EH (cell line): ENCODE measurements at regions not wholly inside any gene's neighbourhood (a gene's known extent, or its start where the extent isn't known, plus 50 kb on each side); places are given as distances from the start of the nearest gene placed in this dataset.
"Not testable (repeated sequence)": the region's sequence is repeated elsewhere in the genome, so short reads cannot be mapped to it uniquely, and the experiment has no call there.

Source experiments
- DNase-seq: peaks from one replicate; pipeline ENCODE4 v3.0.0-alpha.2; 2015; ENCODE audit warnings: low read depth

DNA sequence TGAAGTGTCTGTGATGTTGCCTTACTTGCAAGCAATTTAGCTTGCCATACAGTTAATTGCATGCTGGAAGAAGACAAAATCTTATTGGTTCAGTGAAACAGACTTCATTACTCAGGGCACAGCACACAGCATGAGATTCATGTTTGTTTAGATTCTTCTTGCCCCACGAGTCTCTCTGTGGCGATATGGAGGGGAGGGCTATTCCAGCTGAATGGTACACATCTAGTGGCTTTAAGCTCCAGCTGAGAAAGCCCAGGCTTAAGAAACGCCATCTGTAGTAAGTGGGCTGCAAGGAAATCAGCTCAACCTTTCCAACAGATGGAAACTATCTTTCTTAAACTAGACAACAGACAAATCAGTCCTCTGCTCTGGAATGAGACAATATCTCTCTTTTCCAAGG, 1022.0 kb downstream of the NCAM2 start:
- DNase-seq: no peak

DNA sequence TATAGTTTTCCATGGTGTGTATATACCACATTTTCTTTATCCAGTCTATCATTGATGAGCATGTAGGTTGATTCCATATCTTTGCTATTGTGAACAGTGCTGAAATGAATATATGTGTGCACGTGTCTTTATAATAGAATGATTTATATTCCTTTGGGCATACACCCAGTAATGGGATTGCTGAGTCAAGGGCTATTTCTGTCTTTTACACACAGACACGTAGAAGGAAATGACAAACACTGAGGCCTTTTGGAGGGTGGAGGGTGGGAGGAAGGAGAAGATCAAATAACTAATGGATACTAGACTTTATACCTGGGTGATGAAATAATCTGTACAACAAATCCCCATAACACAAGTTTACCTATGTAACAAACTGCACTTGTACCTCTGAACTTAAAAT, 1025.7 kb downstream of the NCAM2 start:
- DNase-seq: not testable (repeated sequence)

DNA sequence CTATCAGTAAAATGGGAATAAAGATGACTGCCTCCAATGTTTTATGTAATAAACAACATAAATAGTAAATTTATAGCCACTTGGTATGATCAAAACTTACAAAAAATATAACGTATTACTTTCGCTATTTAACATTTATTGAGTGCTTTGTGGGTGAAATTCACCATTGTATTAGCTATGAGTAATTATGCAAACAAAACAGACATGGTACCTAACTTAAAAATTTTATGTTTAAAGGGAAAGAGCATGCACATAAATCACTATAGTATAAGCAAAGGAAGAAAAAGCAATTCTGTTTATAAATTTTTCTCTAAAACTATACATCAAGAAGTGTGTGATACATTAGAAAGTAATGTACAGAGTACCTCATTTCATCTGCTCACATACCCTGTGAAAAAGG, 1046.2 kb downstream of the NCAM2 start:
- no peak for DNase-seq

DNA sequence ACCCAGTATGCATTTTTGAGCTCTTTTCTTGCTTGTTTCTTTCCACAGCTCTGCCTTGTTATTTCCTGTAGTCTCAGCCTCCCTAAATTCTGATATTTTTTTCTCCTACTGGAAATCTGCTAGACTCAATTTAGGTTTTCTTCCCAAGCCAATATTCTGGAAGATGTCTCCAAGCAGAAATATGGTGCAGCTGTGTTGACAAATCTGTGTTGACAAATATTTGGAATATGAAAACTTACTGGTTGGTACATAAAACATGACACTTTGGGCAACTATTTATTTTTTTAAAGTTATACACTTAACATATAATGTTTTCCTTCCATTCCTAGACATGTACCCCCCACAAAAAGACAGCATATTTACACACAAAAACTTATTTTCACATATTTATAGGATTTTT, 1048.4 kb downstream of the NCAM2 start:
- no peak for DNase-seq

DNA sequence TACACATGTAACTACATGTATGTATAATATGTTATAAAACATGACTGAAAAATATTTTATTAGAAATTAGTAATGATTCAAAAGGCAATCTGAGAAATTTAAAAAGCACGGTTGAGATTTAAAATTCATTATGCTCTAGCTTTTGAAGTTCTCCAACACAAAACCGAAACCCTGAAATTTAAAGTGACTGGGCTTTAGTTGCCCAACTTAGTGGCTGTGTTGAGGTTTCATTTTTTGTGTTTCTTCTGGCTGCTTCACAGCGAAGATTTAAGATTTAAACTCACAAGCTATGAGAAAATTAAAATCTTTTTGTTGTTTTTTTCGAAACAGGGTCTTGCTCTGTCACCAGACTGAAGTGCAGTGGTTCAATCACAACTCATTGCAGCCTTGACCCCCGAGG, 1058.7 kb downstream of the NCAM2 start:
- DNase-seq: no peak

DNA sequence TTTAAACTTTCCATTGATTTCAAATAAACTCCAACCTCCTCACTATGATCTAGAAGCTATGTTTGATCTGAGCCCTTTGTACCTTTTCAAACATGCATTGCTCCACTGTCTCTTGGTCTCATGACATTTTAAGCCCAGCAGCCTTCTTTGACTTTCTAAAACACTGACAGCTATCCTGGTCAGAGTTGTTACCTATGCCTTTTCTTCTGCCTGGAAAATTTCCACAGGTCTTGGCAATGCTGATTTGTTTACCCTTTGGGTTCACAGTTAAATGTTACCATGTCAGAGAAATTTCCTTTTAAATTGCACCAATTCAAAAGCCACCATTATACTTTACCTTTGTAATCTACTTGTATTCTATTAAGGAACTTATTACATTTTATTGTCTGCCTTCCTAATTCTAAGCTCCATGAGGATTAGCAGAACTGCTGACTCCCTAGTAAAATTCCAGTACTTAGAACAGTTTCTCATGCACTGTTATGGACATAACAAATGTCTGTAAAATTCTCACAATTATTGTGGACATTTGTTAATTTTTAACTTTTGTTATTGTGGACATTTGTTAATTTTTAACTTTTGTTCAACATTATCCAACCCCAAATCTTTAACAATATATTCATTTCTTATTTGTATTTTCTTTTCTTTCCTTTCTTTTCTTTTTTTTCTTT, 1064.4 kb downstream of the NCAM2 start:
- DNase-seq: no peak

DNA sequence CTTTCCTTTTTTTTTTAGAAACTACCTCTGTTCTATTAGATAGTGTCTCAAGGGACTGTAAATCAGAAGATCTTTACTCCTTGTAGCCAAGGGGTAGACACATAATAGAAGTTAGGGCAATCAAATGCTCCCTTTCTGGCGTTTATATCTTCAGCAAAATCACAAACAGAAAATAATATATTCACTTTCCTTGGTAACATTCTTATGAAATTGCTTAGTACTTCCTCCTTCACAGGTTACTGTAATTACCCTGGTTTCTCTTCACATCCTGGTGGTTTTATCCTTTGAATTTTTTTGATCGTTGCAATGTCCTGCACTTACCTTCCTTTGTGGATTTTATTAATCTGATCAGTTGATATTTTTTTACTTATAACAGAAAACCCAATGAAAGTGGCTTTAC, 1064.9 kb downstream of the NCAM2 start:
- no peak for DNase-seq

DNA sequence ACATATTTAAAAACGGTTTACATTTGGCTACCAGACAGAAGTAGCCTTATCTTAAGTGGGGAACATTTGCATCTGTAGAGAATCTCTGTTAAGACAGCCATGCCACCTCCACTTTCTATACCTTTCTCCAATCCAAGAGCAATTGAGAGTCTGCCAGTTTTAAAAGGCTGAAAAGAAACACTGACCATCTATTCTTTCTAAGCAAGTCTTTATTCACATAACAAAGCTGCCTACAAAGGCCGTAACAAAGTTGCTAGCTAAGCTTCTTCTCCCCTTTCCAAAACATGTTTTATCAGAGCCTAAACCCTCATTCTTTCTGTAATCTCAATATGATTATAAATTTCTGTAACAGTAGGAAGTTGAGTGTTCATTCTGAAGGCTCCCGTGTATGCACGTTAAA, 1078.3 kb downstream of the NCAM2 start:
- DNase-seq: no peak

DNA sequence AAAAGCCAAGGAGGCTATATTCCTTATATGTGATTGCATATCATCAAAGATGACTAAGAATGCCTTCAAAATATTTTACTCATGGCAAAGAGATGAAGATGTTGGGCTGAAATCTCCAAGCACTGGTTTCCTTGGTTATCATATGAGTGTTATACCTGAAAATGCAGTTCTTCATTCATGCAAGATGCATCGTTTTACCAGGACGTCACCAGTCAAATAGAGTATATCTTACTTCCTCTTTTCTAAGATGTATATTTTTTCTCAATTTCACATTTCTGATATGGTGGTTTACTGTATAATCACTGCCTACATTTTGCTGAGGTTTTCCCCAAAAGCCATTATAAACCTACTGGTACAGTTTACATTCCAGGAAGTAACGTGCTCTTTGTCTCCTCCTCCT, 1085.7 kb downstream of the NCAM2 start:
- DNase-seq: no peak

DNA sequence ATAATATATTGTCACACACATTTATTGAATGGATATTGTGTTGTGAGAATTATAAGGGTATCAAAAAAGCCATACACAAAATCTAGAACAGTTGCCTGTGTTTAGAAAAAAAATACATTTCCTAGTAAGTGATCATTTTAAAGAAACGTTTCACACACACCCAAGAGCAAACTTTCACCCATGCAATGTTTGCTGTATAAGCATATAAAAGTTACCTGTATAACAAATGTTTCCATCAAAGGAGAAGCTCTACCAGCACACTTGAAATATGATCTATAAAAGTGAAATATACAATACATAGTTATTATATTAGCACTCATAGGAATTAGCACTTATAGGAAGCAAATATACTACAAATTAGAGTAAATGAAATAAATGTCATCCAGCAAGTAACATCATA, 1098.1 kb downstream of the NCAM2 start:
- no peak for DNase-seq

DNA sequence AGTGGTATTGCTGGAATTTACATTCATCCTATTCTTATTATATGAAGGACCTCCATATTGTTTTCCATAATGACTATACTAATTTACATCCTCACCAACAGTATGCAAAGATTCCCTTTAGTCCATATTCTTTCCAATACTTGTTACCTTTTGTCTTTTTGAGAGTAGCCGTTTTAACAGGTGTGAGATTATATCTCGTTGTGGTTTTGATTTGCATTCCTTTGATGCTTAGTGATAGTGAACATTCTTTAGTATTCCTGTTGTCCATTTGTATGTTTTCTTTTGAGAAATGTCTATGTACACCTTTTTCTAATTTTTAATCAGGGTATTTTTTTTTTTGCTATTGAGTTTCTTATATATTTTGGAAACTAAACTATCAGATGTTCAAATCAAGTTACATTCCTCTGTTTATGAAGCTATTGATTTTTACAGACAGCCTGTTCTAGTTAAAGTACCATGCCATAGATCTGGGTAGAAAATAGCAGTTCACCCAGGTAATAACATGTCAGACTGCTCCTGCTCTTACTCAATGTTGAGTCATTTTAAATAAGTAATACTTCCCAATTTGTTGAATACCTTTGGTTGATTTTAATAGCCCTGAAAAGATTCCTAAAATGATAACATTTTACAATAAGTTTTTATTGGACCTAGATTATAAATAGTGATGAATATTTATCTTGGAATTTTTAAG, 1108.7 kb downstream of the NCAM2 start:
- DNase-seq: no peak

DNA sequence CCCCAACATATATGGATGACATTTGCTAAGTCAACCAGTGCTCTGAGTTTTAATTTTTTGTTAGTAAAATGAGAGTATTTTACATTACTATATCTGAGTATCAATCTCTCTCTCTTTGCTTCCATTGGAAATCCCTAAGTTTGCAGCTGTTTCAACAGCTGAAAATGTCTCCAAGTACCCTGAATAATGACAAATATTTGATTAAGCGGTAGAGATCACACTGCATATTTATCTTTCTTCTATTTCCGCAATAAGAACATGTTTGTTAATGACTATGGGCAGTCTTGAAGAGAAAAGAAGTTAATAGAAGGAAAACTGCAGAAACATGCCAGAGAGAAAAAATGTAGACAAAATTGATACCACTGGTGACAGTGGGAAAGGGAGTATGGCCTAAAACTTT, 1117.5 kb downstream of the NCAM2 start:
- DNase-seq: no peak

DNA sequence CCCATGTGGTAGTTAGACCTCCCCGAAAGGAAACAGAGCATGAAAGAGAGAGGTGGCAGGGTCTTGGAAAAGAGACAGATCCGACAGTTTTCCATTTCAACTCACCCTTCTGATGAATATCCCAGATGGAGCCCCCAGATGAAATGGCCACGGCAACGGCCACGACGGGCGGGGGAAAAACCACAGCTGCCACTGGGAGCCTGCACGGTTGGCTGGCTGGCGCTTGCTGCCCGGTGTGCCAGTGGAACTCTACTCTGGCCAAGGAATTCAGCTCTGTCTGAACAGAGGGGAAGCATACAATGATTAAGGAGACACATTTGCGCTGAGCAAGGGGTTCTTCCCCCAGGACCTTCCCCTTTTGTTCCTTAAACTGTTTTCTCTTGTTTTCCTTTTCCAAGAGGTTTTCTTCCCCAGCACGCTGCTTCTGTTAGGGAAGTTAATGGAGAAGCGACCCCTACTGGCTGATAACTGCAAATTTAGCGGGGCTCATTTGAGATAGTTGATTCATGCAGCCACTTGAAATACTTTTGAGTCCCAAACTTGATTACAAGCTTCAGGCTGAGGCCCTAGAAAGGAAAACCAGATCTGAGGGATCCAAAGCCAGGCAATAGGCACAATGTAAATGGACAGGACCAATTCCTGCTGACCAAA, 1122.5 kb downstream of the NCAM2 start:
- DNase-seq: no peak

DNA sequence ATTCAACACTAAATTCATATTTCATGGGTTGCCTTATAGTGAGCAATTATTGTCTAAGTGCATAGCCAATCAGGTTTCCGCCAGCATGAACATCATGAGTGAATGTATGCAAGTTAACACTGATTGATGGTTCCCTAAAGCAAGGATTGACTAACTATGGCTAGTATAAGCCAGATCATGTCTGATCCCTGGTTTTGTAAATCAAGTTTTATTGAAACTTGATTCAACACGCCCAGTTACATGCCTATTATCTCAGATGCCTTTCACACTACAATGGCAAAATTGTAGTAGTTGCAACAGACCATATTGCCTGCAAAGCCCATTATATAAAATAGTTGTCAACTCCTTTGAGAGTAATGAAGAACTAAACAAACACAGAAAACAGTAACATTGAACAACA, 1127.4 kb downstream of the NCAM2 start:
- DNase-seq: no peak

DNA sequence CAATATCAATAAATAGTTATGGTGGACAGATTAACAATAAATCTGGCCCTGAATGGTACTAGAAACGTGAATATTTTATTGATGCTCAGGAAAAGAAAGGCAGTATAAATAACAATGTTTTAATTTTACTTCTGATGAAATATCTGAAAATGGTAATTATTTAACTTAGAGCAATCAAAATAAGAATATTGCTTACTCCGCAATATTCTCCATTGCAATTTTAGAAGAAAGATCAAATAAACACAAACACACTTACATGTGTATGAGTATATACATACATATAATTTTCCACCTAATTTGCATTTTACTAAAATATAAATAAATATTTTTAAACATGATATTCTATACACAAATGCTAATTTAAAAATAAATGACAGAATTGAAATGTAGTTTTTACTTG, 1130.5 kb downstream of the NCAM2 start:
- DNase-seq: no peak

DNA sequence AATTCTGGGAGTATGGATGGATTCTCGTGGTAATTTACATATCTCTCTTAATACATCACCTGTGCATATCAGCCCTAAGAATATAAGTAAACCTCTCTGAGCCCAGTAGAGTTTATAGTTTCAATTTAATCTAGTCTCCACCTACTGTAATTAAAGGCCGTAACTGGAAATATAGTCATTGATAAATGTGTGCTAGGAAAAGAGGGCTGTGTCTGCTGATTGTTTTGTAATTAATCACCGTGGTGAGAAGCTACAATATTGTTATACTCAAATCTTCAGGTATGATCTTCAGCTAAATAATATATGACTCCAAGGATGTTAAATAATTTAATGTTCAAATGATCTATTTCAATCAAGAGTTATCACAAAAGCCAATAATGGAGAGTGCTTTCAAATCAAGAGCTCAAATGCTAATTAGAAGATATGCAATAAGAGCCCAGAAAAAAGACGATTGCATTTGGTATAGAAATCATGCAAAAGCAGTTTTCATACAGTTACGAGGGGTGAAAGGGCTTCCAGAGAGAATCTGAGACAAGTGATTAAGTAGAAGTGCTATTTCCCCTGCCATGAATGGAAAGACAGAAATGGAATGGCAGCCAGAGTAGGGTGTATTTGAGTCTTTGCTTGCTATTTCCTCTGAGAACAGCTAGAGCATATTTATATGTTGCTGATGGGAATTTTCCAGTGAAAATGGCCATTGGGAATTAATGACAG, 1134.3 kb downstream of the NCAM2 start:
- DNase-seq: no peak

DNA sequence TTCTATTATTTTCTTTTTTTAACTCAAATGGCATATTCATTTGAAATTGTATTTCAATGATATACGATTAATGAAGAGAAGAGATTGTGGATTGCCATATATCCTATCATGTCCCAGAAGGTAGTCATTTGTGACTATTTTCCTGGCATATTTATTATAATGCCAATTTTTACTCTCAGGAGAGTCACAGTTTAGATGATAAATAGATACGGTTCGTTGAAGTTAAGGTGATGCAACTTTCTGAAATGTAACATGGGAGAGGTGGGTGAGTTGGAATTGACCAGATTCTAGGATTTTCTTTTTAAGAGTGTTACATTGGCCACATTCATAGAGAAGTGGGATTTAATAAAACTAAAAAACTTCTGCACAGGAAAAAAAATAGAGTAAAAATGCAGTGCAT, 1138.5 kb downstream of the NCAM2 start:
- DNase-seq: no peak

DNA sequence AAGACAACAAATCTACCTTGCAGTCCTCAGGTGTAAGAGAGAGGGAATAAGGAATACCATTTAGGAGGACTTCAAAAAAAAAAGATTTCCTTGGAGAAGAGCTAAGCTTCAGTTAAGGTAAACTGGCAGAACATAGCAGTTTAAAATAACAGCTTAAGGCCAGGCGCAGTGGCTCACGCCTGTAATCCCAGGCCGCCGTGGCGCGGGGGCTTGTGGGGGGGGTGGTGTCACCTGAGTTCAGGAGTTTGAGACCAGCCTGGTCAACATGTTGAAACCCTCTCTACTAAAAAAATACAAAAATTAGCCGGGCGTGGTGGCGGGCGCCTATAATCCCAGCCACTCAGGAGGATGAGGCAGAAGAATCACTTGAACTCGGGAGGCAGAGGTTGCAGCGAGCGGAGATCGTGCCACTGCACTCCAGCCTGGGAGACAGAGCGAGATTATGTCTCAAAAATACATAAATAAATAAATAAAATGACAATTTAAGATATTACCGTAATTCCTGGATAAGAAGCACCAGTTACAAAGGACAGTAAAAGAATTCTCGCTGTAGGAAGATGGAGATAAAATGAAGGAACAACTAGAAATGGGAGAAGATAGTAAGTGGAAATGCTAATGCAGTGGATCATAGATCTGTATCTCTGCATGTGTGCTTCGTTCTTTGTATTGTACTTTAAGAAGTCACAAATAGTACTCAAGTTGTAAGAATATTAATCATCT, 1140.2 kb downstream of the NCAM2 start:
- no peak for DNase-seq

DNA sequence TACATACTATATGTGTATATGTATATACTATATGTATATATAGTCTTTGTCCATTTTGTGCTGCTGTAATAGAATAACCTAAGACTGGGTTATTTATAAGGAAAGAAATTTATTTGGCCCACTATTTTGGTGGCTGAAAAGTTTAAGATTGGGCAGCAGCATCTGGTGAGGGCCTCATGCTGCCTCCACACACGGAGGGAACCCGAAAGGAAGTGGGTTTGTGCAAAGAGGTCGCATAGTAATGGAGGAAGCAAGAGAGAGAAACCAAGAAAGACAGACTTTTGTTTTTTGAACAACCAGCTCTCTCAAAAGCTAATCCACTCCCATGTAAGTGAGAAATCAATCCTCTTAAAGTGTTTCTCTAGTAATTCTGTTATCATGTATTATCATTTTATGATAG, 1147.3 kb downstream of the NCAM2 start:
- no peak for DNase-seq

DNA sequence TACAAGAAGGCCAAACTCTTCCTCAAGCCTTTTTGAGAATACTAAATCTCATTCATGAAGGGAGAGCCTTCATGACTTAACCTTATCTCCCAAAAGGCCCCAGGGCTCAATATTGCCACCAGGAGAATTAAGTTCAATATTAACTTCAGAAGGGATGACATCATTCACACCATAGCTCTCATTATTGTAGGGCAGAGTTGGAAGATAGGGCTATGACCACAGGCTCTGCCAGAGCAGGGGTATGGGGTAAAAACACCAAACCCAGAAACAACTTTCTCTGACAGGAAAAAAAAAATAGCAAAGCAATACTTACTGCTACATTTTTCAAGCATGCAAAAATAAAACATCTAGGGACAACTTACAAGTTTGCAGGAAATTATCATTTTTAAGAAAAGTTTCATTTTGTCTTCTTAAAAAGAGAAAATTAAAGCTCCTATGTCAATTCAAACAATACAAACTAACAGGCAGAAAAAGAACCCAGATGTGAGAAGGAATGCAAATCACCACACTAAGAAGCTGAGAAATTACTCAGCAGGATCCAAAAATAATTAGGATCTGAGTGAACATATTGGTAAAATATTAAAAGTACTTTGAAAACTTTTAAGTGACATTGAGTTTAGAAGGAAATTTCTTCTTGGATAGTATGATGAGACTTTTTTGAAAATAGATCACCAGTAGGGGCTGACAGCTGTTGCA, 1156.5 kb downstream of the NCAM2 start:
- DNase-seq: no peak

DNA sequence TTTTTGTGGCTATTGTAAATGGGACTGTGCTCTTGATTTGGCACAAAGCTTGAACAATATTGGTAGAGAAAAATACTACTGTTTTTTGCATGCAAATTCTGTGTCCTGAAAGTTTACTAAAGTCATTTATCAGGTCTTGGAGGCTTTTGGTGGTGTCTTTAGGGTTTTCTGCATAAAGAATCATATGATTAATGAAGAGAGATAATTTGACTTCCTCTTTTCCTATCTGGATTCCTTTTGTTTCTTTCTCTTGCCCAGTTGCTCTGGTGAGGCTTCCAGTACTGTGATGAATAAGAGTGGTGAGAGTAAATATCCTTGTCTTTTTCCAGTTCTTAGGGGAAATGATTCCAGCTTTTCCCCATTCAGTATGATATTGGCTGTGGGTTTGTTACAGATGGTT, 1166.7 kb downstream of the NCAM2 start:
- DNase-seq: no peak

DNA sequence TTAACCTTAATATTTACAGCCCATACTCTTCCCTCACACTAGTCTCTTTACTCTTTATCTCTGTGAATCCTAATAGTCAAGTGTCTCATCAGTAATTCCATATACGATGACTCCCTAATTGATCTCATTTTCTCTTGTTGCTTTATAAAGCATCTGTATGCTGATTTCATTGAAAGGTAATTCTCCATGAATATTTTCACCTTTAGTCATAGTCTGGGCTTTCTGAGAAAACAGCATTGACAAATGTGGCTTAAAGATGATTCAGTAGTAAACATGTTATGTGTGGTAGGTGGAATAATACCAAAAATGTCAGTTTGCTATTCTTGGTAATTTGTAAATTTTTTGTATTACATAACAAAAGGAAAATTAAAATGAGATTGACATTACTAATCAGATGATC, 1176.5 kb downstream of the NCAM2 start:
- no peak for DNase-seq
